Non-pigmented ciliary epithelial cell (primary cell): ENCODE measurements at regions not wholly inside any gene's neighbourhood (a gene's known extent, or its start where the extent isn't known, plus 50 kb on each side); places are given as distances from the start of the nearest gene placed in this dataset.
"Not testable (repeated sequence)": the region's sequence is repeated elsewhere in the genome, so short reads cannot be mapped to it uniquely, and the experiment has no call there.

Experiments used
- DNase-seq: peaks from one replicate; pipeline ENCODE4 v3.0.0-alpha.2; 2010; ENCODE audit warnings: low read depth

GRCh38 chr11:28899706-28900105 lies 791.5 kb downstream of the METTL15 start:
- DNase-seq, result no peak

GRCh38 chr11:28890601-28891040 lies 782.4 kb downstream of the METTL15 start:
- DNase-seq, result not testable (repeated sequence)

- DNase-seq, result no peak
Observed at GRCh38 chr11:28887681-28888080, 779.5 kb downstream of the METTL15 start.

- no peak for DNase-seq
Observed at GRCh38 chr11:28879869-28880268, 771.7 kb downstream of the METTL15 start.

GRCh38 chr11:28878025-28878424 lies 769.8 kb downstream of the METTL15 start:
- no peak for DNase-seq

GRCh38 chr11:28877340-28877739 lies 769.2 kb downstream of the METTL15 start:
- no peak for DNase-seq

GRCh38 chr11:28874706-28875105 lies 766.5 kb downstream of the METTL15 start:
- no peak for DNase-seq

- no peak for DNase-seq
Observed at GRCh38 chr11:28871090-28871489, 762.9 kb downstream of the METTL15 start.

GRCh38 chr11:28863422-28863821 lies 755.2 kb downstream of the METTL15 start:
- no peak for DNase-seq

- peak; percentile 45 for DNase-seq
Observed at GRCh38 chr11:28860893-28861292, 752.7 kb downstream of the METTL15 start.

- DNase-seq, result no peak
Observed at GRCh38 chr11:28858076-28858475, 749.9 kb downstream of the METTL15 start.

GRCh38 chr11:28849053-28849452 lies 740.9 kb downstream of the METTL15 start:
- DNase-seq, result no peak

- no peak for DNase-seq
Observed at GRCh38 chr11:28842716-28843115, 734.5 kb downstream of the METTL15 start.

GRCh38 chr11:28838741-28839140 lies 730.6 kb downstream of the METTL15 start:
- DNase-seq, result peak; percentile 46

- DNase-seq, result no peak
Observed at GRCh38 chr11:28837599-28837998, 729.4 kb downstream of the METTL15 start.

GRCh38 chr11:28836285-28837081 lies 728.3 kb downstream of the METTL15 start:
- DNase-seq, result peak; percentile 99

- DNase-seq, result no peak
Observed at GRCh38 chr11:28835790-28836189, 727.6 kb downstream of the METTL15 start.

GRCh38 chr11:28835317-28835716 lies 727.1 kb downstream of the METTL15 start:
- DNase-seq, result no peak

- DNase-seq, result peak; percentile 92
Observed at GRCh38 chr11:28834877-28835276, 726.7 kb downstream of the METTL15 start.

- peak; percentile 99 for DNase-seq
Observed at GRCh38 chr11:28833670-28834069, 725.5 kb downstream of the METTL15 start.

- DNase-seq, result no peak
Observed at GRCh38 chr11:28833169-28833568, 725.0 kb downstream of the METTL15 start.

GRCh38 chr11:28826807-28827206 lies 718.6 kb downstream of the METTL15 start:
- no peak for DNase-seq

- no peak for DNase-seq
Observed at GRCh38 chr11:28822576-28822975, 714.4 kb downstream of the METTL15 start.
